ENCODE measurements at regions not wholly inside any gene's neighbourhood (a gene's known extent, or its start where the extent isn't known, plus 50 kb on each side); places are given as distances from the start of the nearest gene placed in this dataset.

DNA sequence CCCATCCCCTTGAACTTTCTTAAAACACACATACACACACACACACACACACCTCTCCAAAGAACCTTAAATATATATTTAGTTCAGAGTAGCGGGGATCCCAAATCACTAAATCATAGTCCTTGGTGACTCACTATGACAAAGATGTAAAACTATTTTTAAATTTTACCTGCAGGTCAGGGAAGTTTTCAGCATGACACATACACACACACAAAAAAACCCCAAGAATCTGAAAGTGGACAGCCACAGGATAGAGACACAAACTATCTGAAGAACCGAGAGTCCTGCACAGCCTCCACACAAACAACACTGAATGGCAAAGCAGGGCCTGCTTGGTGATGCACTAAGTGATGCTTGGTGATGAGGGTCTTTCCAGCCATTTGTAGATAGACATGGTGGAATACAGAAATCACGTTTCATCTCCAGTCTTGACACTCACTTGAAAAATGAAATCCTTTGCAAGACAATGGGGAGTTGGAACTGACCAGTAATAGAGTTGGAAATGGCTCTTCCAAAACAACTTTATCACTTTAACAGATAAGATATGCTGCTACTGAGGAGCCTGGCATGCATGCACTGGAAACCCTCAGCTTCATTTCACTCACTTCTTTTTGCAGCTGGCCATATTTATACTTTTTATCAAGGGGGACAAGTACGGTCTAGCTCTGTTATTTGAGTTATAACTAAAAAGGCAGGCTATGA, 307.3 kb downstream of the RAPGEF2 start:
- Histone ChIP-seq H3K27me3 (ENCODE audit: control insufficient read depth in 1 of 2, insufficient read depth in 2 of 2, low read length in 2 of 2) (peaks cover 0 to under 1% of the 10 kb centered on the region in 2 experiments; a peak in 1 of 5 replicates), H3K9me3 (ENCODE audit: low read length) (no peaks in the 10 kb centered on the region), H3K27ac (ENCODE audit: extremely low read length, insufficient read depth, low read length) (no peak overlapping the region), H3K9ac (ENCODE audit: insufficient read depth, low read depth, low read length) (no peak overlapping the region), H3K36me3 (replicated peaks in 1 of 2; ENCODE audit: control insufficient read depth in 1 of 2, insufficient read depth in 2 of 2, low read length in 2 of 2) (no peaks in the 10 kb centered on the region), H3K4me3 (replicated peaks in 1 of 3; ENCODE audit: insufficient read depth in 1 of 3, low read depth in 2 of 3, low read length in 3 of 3) (no peak overlapping the region), H2AFZ (ENCODE audit: low read length) (no peak overlapping the region), H3K79me2 (ENCODE audit: insufficient read depth, low read length) (no peaks in the 10 kb centered on the region), H3K4me1 (ENCODE audit: insufficient read depth, low read length) (no peaks in the 10 kb centered on the region), H4K20me1 (ENCODE audit: insufficient read depth, low read length) (no peaks in the 10 kb centered on the region), H3K4me2 (ENCODE audit: low read depth, low read length) (no peak overlapping the region)
- ChIA-PET CTCF (ENCODE audit: low intra/inter-chr PET ratio, low total read pairs) (no interaction called here), POLR2A (no interaction called here)
- WGBS (ENCODE audit: low lambda C conversion rate) = 9% methylated on average over 4 of the region's 4 CpGs
- TF ChIP-seq, protein P1, sequence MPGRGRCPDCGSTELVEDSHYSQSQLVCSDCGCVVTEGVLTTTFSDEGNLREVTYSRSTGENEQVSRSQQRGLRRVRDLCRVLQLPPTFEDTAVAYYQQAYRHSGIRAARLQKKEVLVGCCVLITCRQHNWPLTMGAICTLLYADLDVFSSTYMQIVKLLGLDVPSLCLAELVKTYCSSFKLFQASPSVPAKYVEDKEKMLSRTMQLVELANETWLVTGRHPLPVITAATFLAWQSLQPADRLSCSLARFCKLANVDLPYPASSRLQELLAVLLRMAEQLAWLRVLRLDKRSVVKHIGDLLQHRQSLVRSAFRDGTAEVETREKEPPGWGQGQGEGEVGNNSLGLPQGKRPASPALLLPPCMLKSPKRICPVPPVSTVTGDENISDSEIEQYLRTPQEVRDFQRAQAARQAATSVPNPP (CRISPR knock-in tag; IDR thresholded peaks at IDR 0.05) = no peak
- TF ChIP-seq DPF2 (CRISPR knock-in tag; IDR thresholded peaks at IDR 0.05; ENCODE audit: borderline replicate concordance, low read depth) (no peak), MIER2 (CRISPR knock-in tag; IDR thresholded peaks at IDR 0.05) (no peak), ZNF709 (CRISPR knock-in tag; IDR thresholded peaks at IDR 0.05) (no peak), FOXJ3 (CRISPR knock-in tag; IDR thresholded peaks at IDR 0.05; ENCODE audit: borderline replicate concordance) (no peak), NFE2L1 (CRISPR knock-in tag; IDR thresholded peaks at IDR 0.05; ENCODE audit: borderline replicate concordance) (no peak), AGO2 (optimal IDR thresholded peaks at IDR 0.05; ENCODE audit: low read depth, low read length) (no peak), ZNF24 (IDR thresholded peaks at IDR 0.05) (no peak), FOXK1 (CRISPR knock-in tag; IDR thresholded peaks at IDR 0.05; ENCODE audit: borderline replicate concordance, low read depth) (no peak)
- TF ChIP-seq, protein P2, sequence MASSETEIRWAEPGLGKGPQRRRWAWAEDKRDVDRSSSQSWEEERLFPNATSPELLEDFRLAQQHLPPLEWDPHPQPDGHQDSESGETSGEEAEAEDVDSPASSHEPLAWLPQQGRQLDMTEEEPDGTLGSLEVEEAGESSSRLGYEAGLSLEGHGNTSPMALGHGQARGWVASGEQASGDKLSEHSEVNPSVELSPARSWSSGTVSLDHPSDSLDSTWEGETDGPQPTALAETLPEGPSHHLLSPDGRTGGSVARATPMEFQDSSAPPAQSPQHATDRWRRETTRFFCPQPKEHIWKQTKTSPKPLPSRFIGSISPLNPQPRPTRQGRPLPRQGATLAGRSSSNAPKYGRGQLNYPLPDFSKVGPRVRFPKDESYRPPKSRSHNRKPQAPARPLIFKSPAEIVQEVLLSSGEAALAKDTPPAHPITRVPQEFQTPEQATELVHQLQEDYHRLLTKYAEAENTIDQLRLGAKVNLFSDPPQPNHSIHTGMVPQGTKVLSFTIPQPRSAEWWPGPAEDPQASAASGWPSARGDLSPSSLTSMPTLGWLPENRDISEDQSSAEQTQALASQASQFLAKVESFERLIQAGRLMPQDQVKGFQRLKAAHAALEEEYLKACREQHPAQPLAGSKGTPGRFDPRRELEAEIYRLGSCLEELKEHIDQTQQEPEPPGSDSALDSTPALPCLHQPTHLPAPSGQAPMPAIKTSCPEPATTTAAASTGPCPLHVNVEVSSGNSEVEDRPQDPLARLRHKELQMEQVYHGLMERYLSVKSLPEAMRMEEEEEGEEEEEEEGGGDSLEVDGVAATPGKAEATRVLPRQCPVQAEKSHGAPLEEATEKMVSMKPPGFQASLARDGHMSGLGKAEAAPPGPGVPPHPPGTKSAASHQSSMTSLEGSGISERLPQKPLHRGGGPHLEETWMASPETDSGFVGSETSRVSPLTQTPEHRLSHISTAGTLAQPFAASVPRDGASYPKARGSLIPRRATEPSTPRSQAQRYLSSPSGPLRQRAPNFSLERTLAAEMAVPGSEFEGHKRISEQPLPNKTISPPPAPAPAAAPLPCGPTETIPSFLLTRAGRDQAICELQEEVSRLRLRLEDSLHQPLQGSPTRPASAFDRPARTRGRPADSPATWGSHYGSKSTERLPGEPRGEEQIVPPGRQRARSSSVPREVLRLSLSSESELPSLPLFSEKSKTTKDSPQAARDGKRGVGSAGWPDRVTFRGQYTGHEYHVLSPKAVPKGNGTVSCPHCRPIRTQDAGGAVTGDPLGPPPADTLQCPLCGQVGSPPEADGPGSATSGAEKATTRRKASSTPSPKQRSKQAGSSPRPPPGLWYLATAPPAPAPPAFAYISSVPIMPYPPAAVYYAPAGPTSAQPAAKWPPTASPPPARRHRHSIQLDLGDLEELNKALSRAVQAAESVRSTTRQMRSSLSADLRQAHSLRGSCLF (CRISPR knock-in tag; IDR thresholded peaks at IDR 0.05; ENCODE audit: borderline replicate concordance) = no peak
- TF ChIP-seq, protein P3, sequence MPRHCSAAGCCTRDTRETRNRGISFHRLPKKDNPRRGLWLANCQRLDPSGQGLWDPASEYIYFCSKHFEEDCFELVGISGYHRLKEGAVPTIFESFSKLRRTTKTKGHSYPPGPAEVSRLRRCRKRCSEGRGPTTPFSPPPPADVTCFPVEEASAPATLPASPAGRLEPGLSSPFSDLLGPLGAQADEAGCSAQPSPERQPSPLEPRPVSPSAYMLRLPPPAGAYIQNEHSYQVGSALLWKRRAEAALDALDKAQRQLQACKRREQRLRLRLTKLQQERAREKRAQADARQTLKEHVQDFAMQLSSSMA (CRISPR knock-in tag; IDR thresholded peaks at IDR 0.05) = no peak
- DNase-seq (ENCODE audit: low spot score) = no peak
- intact Hi-C loops (cut with micrococcal nuclease; ENCODE audit: unreplicated experiment) = no loop called here
- no peak for FAIRE-seq
- no TSS peak for BruUV-seq (replicated peaks)
- in situ Hi-C loops (cut with HindIII; ENCODE audit: extremely low pct_ligation_motif_present, low pct_unique_long_range_greater_than_20kb) = no loop called here
- no peak for ATAC-seq
